Type B pancreatic cell (in vitro differentiated cells): ENCODE measurements at regions not wholly inside any gene's neighbourhood (a gene's known extent, or its start where the extent isn't known, plus 50 kb on each side); places are given as distances from the start of the nearest gene placed in this dataset.

ENCODE experiments used
- DNase-seq: peaks from one replicate; pipeline ENCODE4 v3.0.0; 2021; ENCODE audit warnings: mixed read lengths; ENCODE audit not compliant: unreplicated experiment; ENCODE audit errors: extremely low spot score
- H3K27ac Mint-ChIP-seq: 2 replicates; pipeline ENCODE4 v1.8.0; 2021; ENCODE audit warnings: mild to moderate bottlenecking, mixed read lengths
- H3K27me3 Mint-ChIP-seq: 2 replicates; pipeline ENCODE4 v1.8.0; 2021; ENCODE audit warnings: mixed read lengths
- H3K36me3 Mint-ChIP-seq: 2 replicates; pipeline ENCODE4 v1.8.0; 2021; ENCODE audit warnings: mixed read lengths
- H3K4me1 Mint-ChIP-seq: one replicate; pipeline ENCODE4 v1.8.0; 2021; ENCODE audit warnings: mixed read lengths; ENCODE audit not compliant: unreplicated experiment
- H3K4me3 Mint-ChIP-seq: 2 replicates; pipeline ENCODE4 v1.8.0; 2021; ENCODE audit warnings: mild to moderate bottlenecking, mixed read lengths
- H3K9me3 Mint-ChIP-seq: 2 replicates; pipeline ENCODE4 v1.8.0; 2021; ENCODE audit warnings: mixed read lengths
- CTCF ChIP-seq: fragments of 200-600 bp; sonication (generic); conservative IDR thresholded peaks from 2 replicates; pipeline ENCODE4 v1.5.0; 2021; ENCODE audit warnings: antibody characterized with exemption, mild to moderate bottlenecking

GRCh38 chr3:25265284-25265683, 162.8 kb upstream of the RARB start:
- Mint-ChIP-seq H3K27me3 (peaks cover 7% of the 10 kb centered on the region), H3K36me3 (peaks cover 6% of the 10 kb centered on the region), H3K4me3 (no peak overlapping the region), H3K9me3 (peaks cover 16% of the 10 kb centered on the region), H3K27ac (no peak overlapping the region), H3K4me1 (peaks cover 18% of the 10 kb centered on the region)
- TF ChIP-seq CTCF, result no peak
- DNase-seq, result no peak

- peaks cover 18% of the 10 kb centered on the region for H3K4me1 Mint-ChIP-seq
- no peak for TF ChIP-seq CTCF
- H3K36me3 Mint-ChIP-seq, result peaks cover 6% of the 10 kb centered on the region
- no peak overlapping the region for H3K4me3 Mint-ChIP-seq
- H3K27ac Mint-ChIP-seq, result peak overlapping the region; percentile 27
- H3K9me3 Mint-ChIP-seq, result peaks cover 9% of the 10 kb centered on the region
- peaks cover 2% of the 10 kb centered on the region for H3K27me3 Mint-ChIP-seq
- DNase-seq, result no peak
These were observed 161.4 kb upstream of the RARB start for GRCh38 chr3:25266677-25267076.

- TF ChIP-seq CTCF, result no peak
- Mint-ChIP-seq H3K36me3 (peaks cover 6% of the 10 kb centered on the region), H3K4me1 (peaks cover 4% of the 10 kb centered on the region), H3K27ac (no peak overlapping the region), H3K4me3 (no peak overlapping the region), H3K27me3 (no peaks in the 10 kb centered on the region), H3K9me3 (peaks cover 6% of the 10 kb centered on the region)
- DNase-seq, result no peak
These were observed 156.0 kb upstream of the RARB start for GRCh38 chr3:25272090-25272489.

- H3K27ac Mint-ChIP-seq, result no peak overlapping the region
- TF ChIP-seq CTCF, result no peak
- no peaks in the 10 kb centered on the region for H3K27me3 Mint-ChIP-seq
- peaks cover 1% of the 10 kb centered on the region for H3K9me3 Mint-ChIP-seq
- H3K36me3 Mint-ChIP-seq, result peaks cover 2% of the 10 kb centered on the region
- H3K4me3 Mint-ChIP-seq, result no peak overlapping the region
- H3K4me1 Mint-ChIP-seq, result no peaks in the 10 kb centered on the region
- DNase-seq, result no peak
These were observed 154.4 kb upstream of the RARB start for GRCh38 chr3:25273582-25274171.

GRCh38 chr3:25277503-25277902, 150.6 kb upstream of the RARB start:
- no peak for TF ChIP-seq CTCF
- Mint-ChIP-seq H3K27me3 (no peaks in the 10 kb centered on the region), H3K27ac (no peak overlapping the region), H3K4me3 (no peak overlapping the region), H3K4me1 (peaks cover 8% of the 10 kb centered on the region), H3K36me3 (no peaks in the 10 kb centered on the region), H3K9me3 (no peaks in the 10 kb centered on the region)
- DNase-seq, result no peak
